Upper lobe of right lung (tissue), 1 donor: ENCODE measurements at regions not wholly inside any gene's neighbourhood (a gene's known extent, or its start where the extent isn't known, plus 50 kb on each side); places are given as distances from the start of the nearest gene placed in this dataset.
"Not testable (repeated sequence)": the region's sequence is repeated elsewhere in the genome, so short reads cannot be mapped to it uniquely, and the experiment has no call there.

Experiments
- ATAC-seq: fragments of 200-7000 bp; cut with Tn5 transposase; one replicate; pipeline ENCODE4 v1.9.1; 2020; ENCODE audit warnings: mild to moderate bottlenecking, moderate library complexity
- DNase-seq: peaks from one replicate; pipeline ENCODE4 v3.0.0-alpha.2; 2020
- H3K27ac ChIP-seq: fragments of 200-600 bp; one replicate; pipeline ENCODE4 v1.8.0; 2022
- H3K27me3 ChIP-seq: fragments of 200-600 bp; one replicate; pipeline ENCODE4 v1.8.0; 2022; ENCODE audit warnings: mild to moderate bottlenecking
- H3K36me3 ChIP-seq: fragments of 200-600 bp; one replicate; pipeline ENCODE4 v1.8.0; 2022
- H3K4me1 ChIP-seq: fragments of 200-600 bp; one replicate; pipeline ENCODE4 v1.8.0; 2022
- H3K4me3 ChIP-seq: fragments of 200-600 bp; one replicate; pipeline ENCODE4 v1.8.0; 2022; ENCODE audit warnings: mild to moderate bottlenecking
- H3K9me3 ChIP-seq: fragments of 200-600 bp; one replicate; pipeline ENCODE4 v1.8.0; 2022
- intact Hi-C: fragments of 100-400 bp; cut with DNase I; formaldehyde crosslinking; loops from one replicate; pipeline ENCODE4 v1.11.0; 2022
- TF ChIP-seq, protein P1 (sequence below): fragments of 200-600 bp; IDR thresholded peaks from one replicate; pipeline ENCODE4 v1.8.0; 2022; ENCODE audit warnings: antibody characterized with exemption
- donor health status: DM: no; HTN: yes; CAD: no; lungs with severe emphysema.

DNA sequence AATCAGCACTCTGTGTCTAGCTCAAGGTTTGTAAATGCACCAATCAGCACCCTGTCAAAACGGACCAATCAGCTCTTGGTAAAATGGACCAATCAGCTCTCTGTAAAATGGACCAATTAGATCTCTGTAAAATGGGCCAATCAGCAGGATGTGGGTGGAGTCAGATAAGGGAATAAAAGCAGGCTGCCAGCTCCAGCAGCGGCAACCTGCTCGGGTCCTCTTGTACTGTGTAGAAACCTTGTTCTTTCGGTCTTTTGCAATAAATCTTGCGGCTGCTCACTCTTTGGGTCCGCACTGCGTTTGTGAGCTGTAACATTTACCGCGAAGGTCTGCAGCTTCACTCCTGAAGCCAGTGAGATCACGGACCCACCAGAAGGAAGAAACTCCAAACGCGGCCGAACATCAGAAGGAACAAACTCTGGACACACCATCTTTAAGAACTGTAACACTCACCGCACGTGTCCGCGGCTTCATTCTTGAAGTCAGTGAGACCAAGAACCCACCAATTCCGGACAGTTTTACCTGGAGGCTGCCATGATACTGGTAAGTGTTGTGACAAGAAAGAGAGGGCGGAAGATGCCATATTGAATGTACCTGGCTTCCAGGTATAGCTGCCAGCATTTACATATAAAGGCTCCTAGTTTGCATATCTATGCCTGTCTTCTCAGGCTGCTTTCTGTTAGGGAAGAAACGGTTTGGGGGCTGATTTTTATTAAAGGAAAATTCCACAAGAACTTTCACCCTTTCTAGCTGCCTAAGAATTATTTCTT lies 758.5 kb upstream of the CTNND2 start:
- Histone ChIP-seq H3K27me3 (no peaks in the 10 kb centered on the region), H3K36me3 (no peaks in the 10 kb centered on the region), H3K4me3 (no peak overlapping the region), H3K27ac (no peak overlapping the region), H3K4me1 (no peaks in the 10 kb centered on the region), H3K9me3 (no peaks in the 10 kb centered on the region)
- intact Hi-C loops = no loop called here
- no peak for ATAC-seq
- no peak for DNase-seq
- TF ChIP-seq, protein P1, sequence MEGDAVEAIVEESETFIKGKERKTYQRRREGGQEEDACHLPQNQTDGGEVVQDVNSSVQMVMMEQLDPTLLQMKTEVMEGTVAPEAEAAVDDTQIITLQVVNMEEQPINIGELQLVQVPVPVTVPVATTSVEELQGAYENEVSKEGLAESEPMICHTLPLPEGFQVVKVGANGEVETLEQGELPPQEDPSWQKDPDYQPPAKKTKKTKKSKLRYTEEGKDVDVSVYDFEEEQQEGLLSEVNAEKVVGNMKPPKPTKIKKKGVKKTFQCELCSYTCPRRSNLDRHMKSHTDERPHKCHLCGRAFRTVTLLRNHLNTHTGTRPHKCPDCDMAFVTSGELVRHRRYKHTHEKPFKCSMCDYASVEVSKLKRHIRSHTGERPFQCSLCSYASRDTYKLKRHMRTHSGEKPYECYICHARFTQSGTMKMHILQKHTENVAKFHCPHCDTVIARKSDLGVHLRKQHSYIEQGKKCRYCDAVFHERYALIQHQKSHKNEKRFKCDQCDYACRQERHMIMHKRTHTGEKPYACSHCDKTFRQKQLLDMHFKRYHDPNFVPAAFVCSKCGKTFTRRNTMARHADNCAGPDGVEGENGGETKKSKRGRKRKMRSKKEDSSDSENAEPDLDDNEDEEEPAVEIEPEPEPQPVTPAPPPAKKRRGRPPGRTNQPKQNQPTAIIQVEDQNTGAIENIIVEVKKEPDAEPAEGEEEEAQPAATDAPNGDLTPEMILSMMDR = no peak

DNA sequence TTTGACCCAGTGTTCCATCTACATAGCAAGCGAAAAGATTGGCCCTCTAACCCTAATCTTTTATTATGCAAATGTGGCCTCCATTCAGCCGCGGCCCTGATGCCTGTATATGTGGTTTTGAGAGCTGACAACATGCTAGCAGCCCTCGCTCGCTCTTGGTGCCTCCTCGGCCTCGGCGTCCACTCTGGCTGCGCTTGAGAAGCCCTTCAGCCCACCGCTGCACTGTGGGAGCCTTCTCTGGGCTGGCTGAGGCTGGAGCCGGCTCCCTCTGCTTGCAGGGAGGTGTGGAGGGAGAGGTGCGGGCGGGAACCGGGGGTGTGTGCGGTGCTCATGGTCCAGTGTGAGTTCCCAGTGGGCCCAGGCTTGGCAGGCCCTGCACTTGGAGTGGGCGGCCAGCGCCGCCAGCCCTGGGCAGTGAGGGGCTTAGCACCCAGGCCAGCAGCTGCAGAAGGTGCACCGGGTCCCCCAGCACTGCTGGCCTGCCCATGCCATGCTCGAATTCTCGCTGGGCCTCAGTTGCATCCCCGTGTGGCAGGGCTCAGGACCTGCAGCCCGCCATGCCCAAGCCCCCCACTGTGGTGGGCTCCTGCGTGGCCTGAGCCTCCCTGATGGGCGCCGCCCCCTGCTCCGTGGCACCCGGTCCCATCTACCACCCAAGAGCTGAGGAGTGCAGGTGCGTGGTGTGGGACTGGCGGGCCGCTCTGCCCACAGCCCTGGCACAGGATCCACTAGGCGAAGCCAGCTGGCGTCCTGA lies 757.5 kb upstream of the CTNND2 start:
- TF ChIP-seq, protein P1 = no peak
- Histone ChIP-seq H3K4me3 (no peak overlapping the region), H3K9me3 (no peaks in the 10 kb centered on the region), H3K36me3 (no peaks in the 10 kb centered on the region), H3K27ac (no peak overlapping the region), H3K4me1 (no peaks in the 10 kb centered on the region), H3K27me3 (no peaks in the 10 kb centered on the region)
- intact Hi-C loops = no loop called here
- DNase-seq (no peak), ATAC-seq (no peak)

DNA sequence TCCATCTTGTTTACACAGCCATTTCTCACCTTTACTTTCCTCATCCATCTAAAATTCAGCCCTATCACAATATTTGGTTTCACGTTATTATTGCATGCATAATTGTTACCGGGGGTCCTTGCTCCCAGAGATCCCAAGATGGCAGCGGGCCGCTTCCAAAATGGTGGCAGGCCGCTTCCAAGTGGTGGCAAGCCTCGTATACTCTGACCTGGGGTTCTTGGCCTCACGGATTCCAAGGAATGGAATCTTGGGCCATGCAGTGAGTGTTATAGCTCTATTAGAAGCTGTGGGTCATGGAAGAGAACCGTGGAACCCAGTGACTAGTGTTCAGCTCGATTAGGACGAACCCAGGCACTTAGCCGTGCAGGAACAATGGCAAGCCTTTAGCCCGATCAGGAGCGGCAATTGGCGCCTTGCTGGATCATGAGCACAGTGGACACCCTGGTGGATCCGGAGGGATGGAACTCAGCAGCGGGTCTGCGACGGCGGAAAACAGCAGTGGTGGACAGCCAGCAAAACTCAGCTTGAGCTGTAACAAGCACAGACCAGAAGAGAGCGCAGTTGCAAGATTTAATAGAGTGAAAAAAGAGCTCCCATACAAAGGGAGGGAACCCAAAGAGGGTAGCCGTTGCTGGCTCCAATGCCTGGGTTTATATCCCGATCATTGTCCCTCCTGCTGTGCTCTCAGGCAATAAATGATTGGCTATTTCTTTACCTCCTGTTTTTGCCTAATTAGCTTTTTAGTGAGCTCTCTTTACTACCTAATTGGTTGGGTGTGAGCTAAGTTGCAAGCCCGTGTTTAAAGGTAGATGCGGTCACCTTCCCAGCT lies 756.2 kb upstream of the CTNND2 start:
- ATAC-seq, H3K27ac ChIP-seq, H3K4me1 ChIP-seq, intact Hi-C loops, H3K9me3 ChIP-seq, DNase-seq, H3K4me3 ChIP-seq, H3K27me3 ChIP-seq, H3K36me3 ChIP-seq: not testable (repeated sequence)

DNA sequence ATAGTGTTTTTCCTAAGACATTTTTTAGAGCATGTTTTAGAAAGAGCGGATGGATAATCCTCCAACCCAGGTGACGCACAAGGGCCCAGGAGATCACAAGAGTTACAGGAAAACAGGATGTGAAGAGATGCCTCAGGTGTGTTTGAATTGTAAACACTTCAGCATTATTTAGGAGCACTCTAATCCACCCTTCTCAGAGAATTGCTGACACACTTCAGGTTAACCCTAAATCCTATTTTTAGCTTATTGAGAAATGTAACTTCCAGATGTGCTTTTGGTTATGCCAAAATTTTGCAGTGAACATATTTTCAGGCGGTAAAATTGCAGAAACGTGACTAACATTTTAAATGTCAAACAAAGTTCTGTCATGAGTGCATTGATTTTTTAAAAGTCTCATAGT lies 755.4 kb upstream of the CTNND2 start:
- Histone ChIP-seq H3K9me3 (no peaks in the 10 kb centered on the region), H3K27ac (no peak overlapping the region), H3K36me3 (no peaks in the 10 kb centered on the region), H3K4me3 (no peak overlapping the region), H3K27me3 (no peaks in the 10 kb centered on the region), H3K4me1 (no peaks in the 10 kb centered on the region)
- TF ChIP-seq, protein P1 = no peak
- no peak for DNase-seq
- intact Hi-C loops = no loop called here
- ATAC-seq = no peak

DNA sequence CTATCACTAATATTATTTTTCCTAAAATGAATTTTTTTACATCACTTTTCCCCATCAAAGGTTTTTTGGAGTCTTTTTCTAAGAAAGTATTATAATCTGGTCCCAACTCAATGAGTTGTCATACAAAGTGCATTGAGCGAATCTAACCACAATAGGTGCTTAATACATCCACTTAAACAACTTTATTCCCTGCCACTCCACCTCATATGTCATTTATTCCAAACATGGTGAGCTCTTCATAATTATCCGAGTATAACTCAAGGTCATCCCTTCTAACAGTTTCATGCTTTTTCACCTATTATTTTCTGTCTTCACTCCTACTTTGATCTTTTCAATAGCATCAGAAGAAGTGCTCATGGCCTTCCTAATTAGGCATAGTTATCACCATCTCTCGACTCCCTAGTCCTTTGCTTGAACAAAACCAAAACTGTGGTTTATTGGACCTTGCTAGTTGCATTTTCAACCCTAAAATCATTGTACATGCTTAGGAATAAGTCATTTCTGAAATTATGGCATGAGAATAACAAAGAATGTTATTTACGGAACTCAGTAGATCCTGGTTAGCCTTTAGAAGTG lies 754.7 kb upstream of the CTNND2 start:
- TF ChIP-seq, protein P1 = no peak
- Histone ChIP-seq H3K4me3 (no peak overlapping the region), H3K36me3 (no peaks in the 10 kb centered on the region), H3K27me3 (no peaks in the 10 kb centered on the region), H3K4me1 (no peaks in the 10 kb centered on the region), H3K9me3 (no peaks in the 10 kb centered on the region), H3K27ac (no peak overlapping the region)
- no peak for ATAC-seq
- DNase-seq = no peak
- intact Hi-C loops = no loop called here

DNA sequence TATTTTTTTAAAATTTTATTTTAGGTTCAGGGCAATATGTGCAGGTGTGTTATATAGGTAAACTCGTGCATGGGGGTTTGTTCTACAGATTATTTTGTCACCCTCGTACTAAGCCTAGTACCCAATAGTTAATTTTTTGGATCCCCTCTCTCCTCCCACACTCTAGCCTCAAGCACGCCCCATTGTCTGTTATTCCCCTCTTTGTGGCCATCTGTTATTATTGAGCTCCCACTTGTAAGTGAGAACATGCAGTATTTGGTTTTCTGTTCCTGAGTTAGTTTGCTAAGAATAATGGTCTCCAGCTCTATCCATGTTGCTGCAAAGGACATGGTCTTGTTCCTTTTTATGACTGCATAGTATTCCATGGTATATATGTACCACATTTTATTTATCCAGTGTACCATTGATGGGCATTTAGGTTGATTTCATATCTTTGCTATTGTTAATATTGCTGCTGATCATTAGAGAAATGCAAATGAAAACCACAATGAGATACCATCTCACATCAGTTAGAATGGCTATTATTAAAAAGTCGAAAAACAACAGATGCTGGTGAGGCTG lies 753.7 kb upstream of the CTNND2 start:
- DNase-seq, H3K27ac ChIP-seq, ATAC-seq, H3K4me3 ChIP-seq, H3K9me3 ChIP-seq, H3K27me3 ChIP-seq, H3K36me3 ChIP-seq, intact Hi-C loops, H3K4me1 ChIP-seq: not testable (repeated sequence)
